GM12892 (cell line): ENCODE measurements at regions not wholly inside any gene's neighbourhood (a gene's known extent, or its start where the extent isn't known, plus 50 kb on each side); places are given as distances from the start of the nearest gene placed in this dataset.

Experiments used
- DNase-seq: peaks from one replicate; pipeline ENCODE4 v3.0.0; 2011; ENCODE audit not compliant: insufficient read length
- FAIRE-seq: peaks from 2 replicates; lab custom pipeline; 2011; peaks lifted over from hg19 to GRCh38; lab: Jason Lieb, UNC
- POLR2A ChIP-seq: IDR thresholded peaks from 2 replicates; pipeline ENCODE4 v1.6.1; 2011; ENCODE audit warnings: low read depth, low read length, control low read depth
- POLR2AphosphoS5 ChIP-seq: IDR thresholded peaks from 2 replicates; pipeline ENCODE4 v1.6.1; 2011; ENCODE audit warnings: low read depth, low read length, control low read depth
- TAF1 ChIP-seq: IDR thresholded peaks from 2 replicates; pipeline ENCODE4 v1.6.1; 2011; ENCODE audit warnings: low read depth, mild to moderate bottlenecking, control low read depth, low read length, borderline replicate concordance

- DNase-seq (no peak), FAIRE-seq (no peak)
- no peak for TF ChIP-seq POLR2AphosphoS5
- no peak for TF ChIP-seq TAF1
These were observed 298.0 kb downstream of the RMST start for GRCh38 chr12:97760601-97761000.

DNA sequence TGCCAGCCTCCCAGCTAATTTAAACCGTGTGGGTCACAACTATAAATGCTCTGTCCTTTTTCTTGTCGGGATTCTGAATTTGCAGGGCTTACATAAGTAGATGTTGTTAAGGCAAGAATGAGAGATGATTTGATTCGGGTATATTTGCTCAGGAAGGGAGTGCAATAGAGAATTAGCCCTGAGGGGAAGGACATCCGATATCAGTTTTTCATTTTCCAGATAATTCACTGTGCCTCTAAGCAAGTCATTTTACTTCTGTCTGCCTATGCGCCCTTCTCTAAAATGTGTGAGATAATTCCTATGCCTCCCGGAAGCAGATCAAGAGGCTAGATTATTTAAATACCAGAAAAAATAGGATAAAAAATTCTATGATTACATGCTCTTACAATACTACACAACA lies 300.5 kb downstream of the RMST start:
- DNase-seq (no peak), FAIRE-seq (no peak)
- TF ChIP-seq POLR2A: no peak
- no peak for TF ChIP-seq TAF1
- no peak for TF ChIP-seq POLR2AphosphoS5

DNA sequence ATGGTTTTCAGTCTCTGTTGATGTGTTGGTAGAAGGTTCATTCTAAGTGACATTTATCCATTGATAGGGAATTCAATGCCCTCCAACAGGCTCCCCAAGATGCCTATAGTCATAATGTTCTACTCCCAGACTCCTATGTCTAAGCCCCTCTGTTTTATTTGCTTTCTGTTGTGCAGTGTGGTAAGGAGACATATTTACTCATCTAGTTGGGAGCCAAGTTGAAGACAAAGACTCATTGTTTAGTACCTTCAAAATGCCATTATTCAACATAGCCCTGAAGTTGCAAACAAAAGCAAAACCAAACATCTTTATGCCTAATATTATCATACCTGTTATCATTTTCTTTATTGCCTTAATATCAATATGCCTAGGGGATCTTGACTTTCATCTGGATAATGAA lies 302.1 kb downstream of the RMST start:
- FAIRE-seq: no peak
- TF ChIP-seq POLR2A (no peak), TAF1 (no peak), POLR2AphosphoS5 (no peak)
- DNase-seq: no peak

GRCh38 chr12:97767347-97767746 lies 304.7 kb downstream of the RMST start:
- TF ChIP-seq TAF1 (no peak), POLR2AphosphoS5 (no peak), POLR2A (no peak)
- FAIRE-seq (peak; percentile 33), DNase-seq (no peak)

DNA sequence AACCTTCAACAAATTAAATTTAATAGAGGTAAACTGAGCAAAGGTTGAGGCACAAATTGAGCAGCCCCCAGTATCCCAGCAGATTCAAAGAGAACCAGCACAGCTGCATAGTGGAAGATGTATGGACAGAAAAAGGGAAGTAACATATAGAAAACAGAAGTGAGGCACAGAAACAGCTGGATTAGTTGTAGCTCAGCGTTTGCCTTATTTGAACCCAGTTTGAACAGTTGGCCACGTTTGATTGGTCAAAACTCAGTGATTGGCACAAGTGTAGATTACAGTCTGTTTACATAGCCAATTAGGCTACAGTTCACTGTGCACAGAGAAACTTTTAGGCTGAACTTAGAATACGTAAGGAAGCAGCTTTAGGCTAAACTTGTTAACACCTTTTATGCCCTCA lies 315.5 kb downstream of the RMST start:
- TF ChIP-seq TAF1: no peak
- FAIRE-seq (no peak), DNase-seq (no peak)

GRCh38 chr12:97781342-97781741 lies 318.7 kb downstream of the RMST start:
- no peak for DNase-seq
- TF ChIP-seq TAF1 (no peak), POLR2A (no peak), POLR2AphosphoS5 (no peak)
- FAIRE-seq: no peak

DNA sequence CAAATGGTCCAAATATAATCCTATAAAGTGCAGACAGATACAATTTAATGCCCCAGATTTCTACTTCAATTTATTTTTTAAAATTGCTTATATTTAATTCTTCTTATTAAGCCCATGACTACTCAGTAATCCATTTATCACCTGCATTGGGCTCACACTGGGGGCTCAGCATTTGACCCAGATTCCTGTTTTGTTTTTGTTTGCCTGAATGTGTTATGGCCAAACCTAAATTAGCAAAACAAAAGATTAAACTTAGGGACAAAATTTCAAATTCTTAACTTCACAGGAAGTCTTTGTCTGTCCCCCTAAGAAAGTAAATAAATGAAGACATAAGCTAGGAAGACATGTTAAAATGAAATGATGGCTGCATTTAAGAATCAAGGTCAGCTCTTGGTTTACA lies 322.3 kb downstream of the RMST start:
- TF ChIP-seq POLR2AphosphoS5 (no peak), TAF1 (no peak), POLR2A (no peak)
- no peak for FAIRE-seq
- DNase-seq: no peak

- TF ChIP-seq TAF1 (no peak), POLR2AphosphoS5 (no peak), POLR2A (no peak)
- DNase-seq (no peak), FAIRE-seq (no peak)
These were observed 327.7 kb downstream of the RMST start for GRCh38 chr12:97790281-97790680.

GRCh38 chr12:97797473-97797872 lies 334.9 kb downstream of the RMST start:
- FAIRE-seq: no peak
- TF ChIP-seq POLR2AphosphoS5 (no peak), POLR2A (no peak), TAF1 (no peak)
- no peak for DNase-seq

DNA sequence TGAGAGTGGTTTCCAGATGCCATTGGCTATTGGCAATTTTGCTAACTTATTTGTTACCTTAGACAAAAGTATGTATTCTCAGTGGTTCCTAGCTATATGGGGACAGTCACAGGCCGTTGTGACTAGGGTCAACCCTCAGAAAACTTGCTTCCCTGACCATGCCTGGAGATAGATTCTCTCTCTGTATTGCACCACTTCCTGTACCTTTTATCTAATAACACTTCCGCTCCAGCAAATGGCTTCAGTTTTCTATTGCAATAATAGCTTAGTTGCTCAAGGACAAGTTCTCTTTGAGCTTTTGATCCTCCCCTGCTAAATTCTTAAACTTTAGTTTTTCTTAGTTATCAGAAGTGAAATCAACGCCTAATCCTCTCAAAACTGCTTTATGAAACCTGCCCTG lies 338.0 kb downstream of the RMST start:
- FAIRE-seq (no peak), DNase-seq (no peak)
- TF ChIP-seq POLR2A (no peak), TAF1 (no peak), POLR2AphosphoS5 (no peak)

DNA sequence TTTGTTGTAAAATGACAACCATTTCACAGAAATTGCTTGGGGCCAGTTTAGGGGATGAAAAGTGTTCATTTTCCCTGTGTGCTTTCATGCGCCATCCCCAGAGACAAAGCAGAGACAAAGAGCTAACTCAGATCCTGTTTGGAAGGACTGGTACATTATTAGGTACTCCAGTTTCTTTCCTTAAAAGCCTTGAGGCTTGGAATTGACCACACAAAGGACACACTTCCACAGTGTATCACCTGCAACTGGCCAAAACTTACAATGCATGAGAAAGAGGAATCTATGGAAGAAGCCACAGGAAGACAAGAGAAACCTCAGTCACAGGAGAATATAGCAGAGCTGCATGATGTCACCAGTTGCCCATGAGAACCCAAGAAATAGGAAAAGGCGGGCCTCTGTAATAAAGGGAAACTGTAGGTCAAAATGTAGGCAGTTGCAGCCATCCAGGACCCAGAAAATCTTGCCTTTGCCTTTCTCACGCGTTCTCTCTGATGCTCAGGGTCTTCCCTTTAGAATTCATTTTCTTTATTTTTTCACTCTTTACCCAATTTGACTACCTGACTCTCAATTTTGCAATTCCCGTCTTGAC lies 339.0 kb downstream of the RMST start:
- TF ChIP-seq POLR2A: no peak
- TF ChIP-seq POLR2AphosphoS5: no peak
- TF ChIP-seq TAF1: no peak
- FAIRE-seq: no peak

DNA sequence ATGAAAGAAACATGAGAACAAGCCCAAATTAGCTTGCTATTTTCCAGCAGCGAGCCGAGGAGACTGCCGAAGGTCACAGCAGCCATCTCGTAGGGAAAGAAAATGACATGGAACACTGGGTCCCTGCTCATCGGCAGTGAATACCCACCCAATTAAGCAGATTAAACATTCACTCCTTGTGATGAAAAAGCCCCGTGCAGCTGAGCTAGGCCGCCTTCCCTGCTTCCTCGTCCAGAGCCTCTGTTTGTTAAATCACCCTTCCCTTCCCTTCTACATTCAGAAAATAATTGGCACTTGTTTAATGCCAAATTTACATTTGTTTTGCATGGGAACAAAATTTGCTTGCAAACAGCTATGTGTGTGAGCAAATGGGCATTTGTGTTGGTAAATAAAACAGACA lies 342.5 kb downstream of the RMST start:
- no peak for TF ChIP-seq TAF1
- no peak for TF ChIP-seq POLR2AphosphoS5
- TF ChIP-seq POLR2A: no peak
- FAIRE-seq: no peak
- no peak for DNase-seq

More for the DNA sequence above, 339.0 kb downstream of the RMST start:
- no peak for DNase-seq

- DNase-seq (no peak), FAIRE-seq (no peak)
These were observed 350.7 kb downstream of the RMST start for GRCh38 chr12:97813301-97813700.

More at GRCh38 chr12:97813301-97813700, 350.7 kb downstream of the RMST start:
- TF ChIP-seq POLR2A (no peak), POLR2AphosphoS5 (no peak), TAF1 (no peak)
